Natural killer cell (primary cell): ENCODE measurements at regions not wholly inside any gene's neighbourhood (a gene's known extent, or its start where the extent isn't known, plus 50 kb on each side); places are given as distances from the start of the nearest gene placed in this dataset.

Source experiments
- ATAC-seq, 3 donors: fragments of 150-1000 bp in 2 of 3; fragments of 200-7000 bp in 1 of 3; cut with Tn5 transposase; 1 replicate in 1 of 3; 2 replicates in 2 of 3; pipeline ENCODE4 v1.10.0; 2021; ENCODE audit warnings: mild to moderate bottlenecking in 2 of 3, moderate library complexity in 2 of 3
- DNase-seq, 2 donors: peaks; one replicate each; pipeline versions ENCODE4 v3.0.0 to v3.0.0-alpha.2; 2013 to 2021; ENCODE audit warnings: mixed read lengths in 1 of 2
- H3K27ac ChIP-seq: one replicate; pipeline ENCODE4 v1.5.1; 2013; ENCODE audit warnings: mild to moderate bottlenecking, low read length
- H3K27me3 ChIP-seq: one replicate; pipeline ENCODE4 v1.6.1; 2013; ENCODE audit warnings: low read length; ENCODE audit not compliant: control insufficient read depth, insufficient read depth
- H3K36me3 ChIP-seq: one replicate; pipeline ENCODE4 v1.6.1; 2013; ENCODE audit warnings: low read length; ENCODE audit not compliant: control insufficient read depth, insufficient read depth
- H3K4me1 ChIP-seq: one replicate; pipeline ENCODE4 v1.6.1; 2013; ENCODE audit warnings: low read length; ENCODE audit not compliant: control insufficient read depth, insufficient read depth
- H3K4me3 ChIP-seq: one replicate; pipeline ENCODE4 v1.5.1; 2013; ENCODE audit warnings: low read length
- H3K9me3 ChIP-seq: one replicate; pipeline ENCODE4 v1.6.1; 2013; ENCODE audit warnings: low read length; ENCODE audit not compliant: control insufficient read depth, insufficient read depth
- H3K27ac Mint-ChIP-seq, 2 donors: one replicate each; pipeline ENCODE4 v1.8.0; 2022; ENCODE audit warnings: mild to moderate bottlenecking in 2 of 2, mixed read lengths in 2 of 2, moderate library complexity in 1 of 2
- H3K27me3 Mint-ChIP-seq, 2 donors: one replicate each; pipeline ENCODE4 v1.8.0; 2022; ENCODE audit warnings: low read depth in 2 of 2, mixed read lengths in 2 of 2
- H3K36me3 Mint-ChIP-seq: one replicate; pipeline ENCODE4 v1.8.0; 2022; ENCODE audit warnings: mixed read lengths
- H3K4me1 Mint-ChIP-seq, 2 donors: one replicate each; pipeline ENCODE4 v1.8.0; 2022; ENCODE audit warnings: mixed read lengths in 2 of 2
- H3K4me3 Mint-ChIP-seq: one replicate; pipeline ENCODE4 v1.8.0; 2022; ENCODE audit warnings: mild to moderate bottlenecking, moderate library complexity, mixed read lengths
- H3K9me3 Mint-ChIP-seq, 2 donors: one replicate each; pipeline ENCODE4 v1.8.0; 2022; ENCODE audit warnings: mixed read lengths in 2 of 2
- WGBS: methylation state at CpG from one replicate; pipeline ENCODE4 v1.1.7; 2013; ENCODE audit warnings: missing lambda C conversion rate; ENCODE audit not compliant: insufficient coverage; 5-methylcytosine and 5-hydroxymethylcytosine counted together
- intact Hi-C: fragments of 100-400 bp; cut with micrococcal nuclease; formaldehyde crosslinking; loops from one replicate; pipeline ENCODE4 v1.14.2; 2022
- TF ChIP-seq, protein P1 (sequence below): fragments of 200-600 bp; IDR thresholded peaks from one replicate; pipeline ENCODE4 v1.8.0; 2022; ENCODE audit warnings: antibody characterized with exemption

DNA sequence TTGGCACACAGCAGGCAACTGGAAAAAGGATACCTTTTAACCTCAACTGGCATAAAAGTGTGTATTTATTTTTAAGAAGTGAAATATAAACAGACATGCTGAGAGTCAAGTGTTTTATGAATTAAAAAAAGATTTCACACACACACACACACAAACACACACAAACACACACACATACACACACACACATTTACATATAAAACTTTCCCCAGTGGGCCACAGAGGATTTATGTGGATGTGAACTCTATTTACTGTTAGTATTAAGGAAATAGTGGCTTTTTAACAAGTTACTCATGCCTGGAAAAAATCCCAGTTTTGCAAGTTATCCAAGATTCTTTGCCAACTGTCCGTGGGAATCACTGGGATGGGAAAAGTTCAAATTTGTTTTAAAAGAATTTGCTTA lies 725.9 kb upstream of the NR2F2 start:
- H3K27me3 Mint-ChIP-seq = peaks cover 20 to 44% of the 10 kb centered on the region in 2 donors
- no peaks in the 10 kb centered on the region for H3K9me3 ChIP-seq
- H3K36me3 ChIP-seq = no peaks in the 10 kb centered on the region
- TF ChIP-seq, protein P1, sequence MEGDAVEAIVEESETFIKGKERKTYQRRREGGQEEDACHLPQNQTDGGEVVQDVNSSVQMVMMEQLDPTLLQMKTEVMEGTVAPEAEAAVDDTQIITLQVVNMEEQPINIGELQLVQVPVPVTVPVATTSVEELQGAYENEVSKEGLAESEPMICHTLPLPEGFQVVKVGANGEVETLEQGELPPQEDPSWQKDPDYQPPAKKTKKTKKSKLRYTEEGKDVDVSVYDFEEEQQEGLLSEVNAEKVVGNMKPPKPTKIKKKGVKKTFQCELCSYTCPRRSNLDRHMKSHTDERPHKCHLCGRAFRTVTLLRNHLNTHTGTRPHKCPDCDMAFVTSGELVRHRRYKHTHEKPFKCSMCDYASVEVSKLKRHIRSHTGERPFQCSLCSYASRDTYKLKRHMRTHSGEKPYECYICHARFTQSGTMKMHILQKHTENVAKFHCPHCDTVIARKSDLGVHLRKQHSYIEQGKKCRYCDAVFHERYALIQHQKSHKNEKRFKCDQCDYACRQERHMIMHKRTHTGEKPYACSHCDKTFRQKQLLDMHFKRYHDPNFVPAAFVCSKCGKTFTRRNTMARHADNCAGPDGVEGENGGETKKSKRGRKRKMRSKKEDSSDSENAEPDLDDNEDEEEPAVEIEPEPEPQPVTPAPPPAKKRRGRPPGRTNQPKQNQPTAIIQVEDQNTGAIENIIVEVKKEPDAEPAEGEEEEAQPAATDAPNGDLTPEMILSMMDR = no peak
- ATAC-seq = no peak
- H3K4me3 Mint-ChIP-seq = no peak overlapping the region
- H3K4me1 Mint-ChIP-seq = peaks cover 0 to 9% of the 10 kb centered on the region in 2 donors
- H3K4me1 ChIP-seq = no peaks in the 10 kb centered on the region
- H3K27me3 ChIP-seq = peaks cover 2% of the 10 kb centered on the region
- no peak overlapping the region for H3K27ac ChIP-seq
- WGBS = 87% methylated on average over 1 of the region's 1 CpG
- H3K36me3 Mint-ChIP-seq = no peaks in the 10 kb centered on the region
- intact Hi-C loops = no loop called here
- H3K4me3 ChIP-seq = no peak overlapping the region
- H3K27ac Mint-ChIP-seq = no peak overlapping the region
- no peaks in the 10 kb centered on the region for H3K9me3 Mint-ChIP-seq
- DNase-seq = no peak

DNA sequence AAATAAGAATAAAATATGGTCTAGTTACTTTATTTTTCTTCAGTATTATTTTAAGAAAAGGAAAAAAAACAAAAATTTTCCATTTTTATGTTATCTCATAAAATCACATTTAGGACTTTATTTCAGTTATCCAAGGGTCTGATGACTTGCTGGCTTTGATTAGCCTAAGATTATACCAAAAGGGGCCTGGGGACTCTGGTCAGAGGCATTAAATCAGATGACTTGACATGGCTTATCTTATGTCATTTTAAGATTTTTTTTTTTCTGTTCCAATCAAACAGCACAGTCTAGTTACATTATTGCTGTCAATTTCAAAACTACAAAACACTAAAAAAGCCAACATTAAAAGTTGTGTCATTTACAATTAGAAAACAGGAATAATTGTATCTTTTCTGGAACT lies 725.4 kb upstream of the NR2F2 start:
- TF ChIP-seq, protein P1 = no peak
- Mint-ChIP-seq H3K27ac (no peak overlapping the region), H3K27me3 (peaks cover 20 to 43% of the 10 kb centered on the region in 2 donors), H3K36me3 (no peaks in the 10 kb centered on the region), H3K9me3 (no peaks in the 10 kb centered on the region), H3K4me1 (peaks cover 0 to 9% of the 10 kb centered on the region in 2 donors), H3K4me3 (no peak overlapping the region)
- peaks cover 2% of the 10 kb centered on the region for H3K27me3 ChIP-seq
- no peaks in the 10 kb centered on the region for H3K9me3 ChIP-seq
- H3K36me3 ChIP-seq = no peaks in the 10 kb centered on the region
- DNase-seq (no peak), ATAC-seq (no peak)
- no peaks in the 10 kb centered on the region for H3K4me1 ChIP-seq
- H3K27ac ChIP-seq = no peak overlapping the region
- no peak overlapping the region for H3K4me3 ChIP-seq
- intact Hi-C loops = no loop called here

DNA sequence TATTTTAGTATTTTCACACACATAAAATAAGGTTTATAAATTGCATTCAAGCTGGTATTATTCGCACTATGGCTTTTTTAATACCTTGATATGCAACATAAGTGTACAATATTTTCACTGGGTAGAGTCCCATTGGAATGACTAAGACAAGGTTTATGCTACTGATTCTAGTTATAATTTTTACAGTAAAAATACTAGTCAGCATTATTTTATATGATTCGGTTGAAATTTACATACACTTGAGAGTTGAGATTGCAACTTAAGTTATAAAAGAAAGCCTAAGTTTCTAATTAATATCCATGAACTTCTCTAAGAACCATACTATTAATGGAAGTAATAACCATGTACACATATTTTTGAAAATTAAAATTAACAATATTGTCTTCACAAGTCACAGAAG lies 723.9 kb upstream of the NR2F2 start:
- TF ChIP-seq, protein P1 = no peak
- Mint-ChIP-seq H3K27ac (no peak overlapping the region), H3K4me3 (no peak overlapping the region), H3K9me3 (no peaks in the 10 kb centered on the region), H3K36me3 (no peaks in the 10 kb centered on the region), H3K4me1 (peaks cover 0 to 9% of the 10 kb centered on the region in 2 donors), H3K27me3 (peaks cover 13 to 29% of the 10 kb centered on the region in 2 donors)
- no CpG with 5 or more reads among the region's 2 CpGs for WGBS
- DNase-seq = no peak
- H3K27ac ChIP-seq = no peak overlapping the region
- no peak overlapping the region for H3K4me3 ChIP-seq
- no peak for ATAC-seq
- intact Hi-C loops = no loop called here
- peaks cover 2% of the 10 kb centered on the region for H3K27me3 ChIP-seq
- no peaks in the 10 kb centered on the region for H3K4me1 ChIP-seq
- H3K36me3 ChIP-seq = no peaks in the 10 kb centered on the region
- H3K9me3 ChIP-seq = no peaks in the 10 kb centered on the region

DNA sequence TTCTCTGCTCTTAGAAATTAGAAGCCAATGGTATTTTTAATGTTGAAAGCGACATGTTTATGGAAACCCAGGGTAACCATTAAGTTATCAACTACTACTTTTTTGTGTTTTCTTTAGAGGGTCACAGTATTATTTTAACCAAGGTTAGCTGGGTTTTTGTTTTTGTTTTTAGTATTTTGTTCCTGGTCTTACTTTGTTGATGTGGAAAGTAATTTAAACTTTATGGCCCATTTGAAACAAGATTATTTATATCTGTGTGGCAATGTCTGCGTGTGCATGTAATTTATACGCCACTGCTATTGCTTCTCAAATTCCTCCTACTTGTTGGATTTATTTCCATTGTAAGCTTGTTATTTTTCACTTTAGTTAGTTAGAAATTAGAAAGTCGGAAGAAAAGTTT lies 722.1 kb upstream of the NR2F2 start:
- ATAC-seq (no peak), DNase-seq (no peak)
- Mint-ChIP-seq H3K4me1 (peaks cover 0 to 9% of the 10 kb centered on the region in 2 donors), H3K36me3 (no peaks in the 10 kb centered on the region), H3K4me3 (no peak overlapping the region), H3K27me3 (peaks cover 7 to 25% of the 10 kb centered on the region in 2 donors), H3K9me3 (no peaks in the 10 kb centered on the region), H3K27ac (no peak overlapping the region)
- TF ChIP-seq, protein P1 = no peak
- Histone ChIP-seq H3K4me1 (no peaks in the 10 kb centered on the region), H3K27me3 (no peaks in the 10 kb centered on the region), H3K4me3 (no peak overlapping the region), H3K9me3 (no peaks in the 10 kb centered on the region), H3K27ac (no peak overlapping the region), H3K36me3 (no peaks in the 10 kb centered on the region)
- 100% methylated on average over 1 of the region's 4 CpGs for WGBS
- intact Hi-C loops = no loop called here
